DOHH2 (cell line): ENCODE measurements at regions not wholly inside any gene's neighbourhood (a gene's known extent, or its start where the extent isn't known, plus 50 kb on each side); places are given as distances from the start of the nearest gene placed in this dataset.

Experiments used
- EZH2phosphoT487 ChIP-seq: fragments of 200-600 bp; sonication (generic); IDR thresholded peaks from 2 replicates; pipeline ENCODE4 v1.6.1; 2017; ENCODE audit warnings: borderline replicate concordance, mild to moderate bottlenecking, antibody characterized with exemption, low read length, moderate library complexity, mixed read lengths
- TF ChIP-seq, protein P1 (sequence below): fragments of 200-600 bp; sonication (generic); IDR thresholded peaks from one replicate; pipeline ENCODE4 v1.5.1; 2014; ENCODE audit warnings: antibody characterized with exemption, mild to moderate bottlenecking, low read depth, low read length; ENCODE audit not compliant: poor library complexity, severe bottlenecking

- TF ChIP-seq, protein P1, sequence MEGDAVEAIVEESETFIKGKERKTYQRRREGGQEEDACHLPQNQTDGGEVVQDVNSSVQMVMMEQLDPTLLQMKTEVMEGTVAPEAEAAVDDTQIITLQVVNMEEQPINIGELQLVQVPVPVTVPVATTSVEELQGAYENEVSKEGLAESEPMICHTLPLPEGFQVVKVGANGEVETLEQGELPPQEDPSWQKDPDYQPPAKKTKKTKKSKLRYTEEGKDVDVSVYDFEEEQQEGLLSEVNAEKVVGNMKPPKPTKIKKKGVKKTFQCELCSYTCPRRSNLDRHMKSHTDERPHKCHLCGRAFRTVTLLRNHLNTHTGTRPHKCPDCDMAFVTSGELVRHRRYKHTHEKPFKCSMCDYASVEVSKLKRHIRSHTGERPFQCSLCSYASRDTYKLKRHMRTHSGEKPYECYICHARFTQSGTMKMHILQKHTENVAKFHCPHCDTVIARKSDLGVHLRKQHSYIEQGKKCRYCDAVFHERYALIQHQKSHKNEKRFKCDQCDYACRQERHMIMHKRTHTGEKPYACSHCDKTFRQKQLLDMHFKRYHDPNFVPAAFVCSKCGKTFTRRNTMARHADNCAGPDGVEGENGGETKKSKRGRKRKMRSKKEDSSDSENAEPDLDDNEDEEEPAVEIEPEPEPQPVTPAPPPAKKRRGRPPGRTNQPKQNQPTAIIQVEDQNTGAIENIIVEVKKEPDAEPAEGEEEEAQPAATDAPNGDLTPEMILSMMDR, result no peak
- no peak for TF ChIP-seq EZH2phosphoT487
These were observed 67.5 kb upstream of the THY1 start for GRCh38 chr11:119490253-119491006.
